Gastrocnemius medialis (tissue), 4 donors: ENCODE measurements at regions not wholly inside any gene's neighbourhood (a gene's known extent, or its start where the extent isn't known, plus 50 kb on each side); places are given as distances from the start of the nearest gene placed in this dataset.

Experiments
- ATAC-seq, 2 donors: fragments of 150-250 bp; one replicate each; pipeline ENCODE4 v1.9.1; 2016
- DNase-seq, 2 donors: peaks; one replicate each; pipeline ENCODE4 v3.0.0-alpha.2; 2019
- H3K27ac ChIP-seq, 4 donors: fragments of 200-600 bp; sonication (generic); 1 replicate in 1 of 4; 2 replicates in 3 of 4; pipeline ENCODE4 v1.5.1; 2016 to 2018; ENCODE audit warnings: mild to moderate bottlenecking in 2 of 4, moderate library complexity in 1 of 4
- H3K27me3 ChIP-seq, 3 donors: fragments of 200-600 bp; sonication (generic) in 2 of 3; 1 replicate in 1 of 3; 2 replicates in 2 of 3; pipeline versions ENCODE4 v1.5.1 to v1.6.0; 2016 to 2019; ENCODE audit warnings: mild to moderate bottlenecking in 1 of 3, moderate library complexity in 1 of 3
- H3K36me3 ChIP-seq, 2 donors: fragments of 200-600 bp; sonication (generic) in 1 of 2; one replicate each; pipeline ENCODE4 v1.5.1; 2017 to 2018
- H3K4me1 ChIP-seq, 2 donors: fragments of 200-600 bp; sonication (generic) in 1 of 2; one replicate each; pipeline ENCODE4 v1.5.1; 2016 to 2017; ENCODE audit warnings: mild to moderate bottlenecking in 2 of 2
- H3K4me3 ChIP-seq, 4 donors: fragments of 200-600 bp; sonication (generic) in 3 of 4; 1 replicate in 1 of 4; 2 replicates in 3 of 4; pipeline ENCODE4 v1.5.1; 2016 to 2019; ENCODE audit warnings: mild to moderate bottlenecking in 2 of 4
- H3K9me3 ChIP-seq, 3 donors: fragments of 200-600 bp; sonication (generic) in 2 of 3; 1 replicate in 1 of 3; 2 replicates in 2 of 3; pipeline ENCODE4 v1.5.1; 2016 to 2019
- CTCF ChIP-seq, 5 experiments: fragments of 450-650 bp in 3 of 5; fragments of 200-600 bp in 2 of 5; sonication (generic) in 2 of 5; IDR thresholded peaks in 4 of 5; conservative IDR thresholded peaks in 1 of 5; 1 replicate in 4 of 5; 2 replicates in 1 of 5; pipeline ENCODE4 v1.5.1; 2016 to 2019; ENCODE audit warnings: antibody characterized with exemption in 5 of 5, mild to moderate bottlenecking in 3 of 5, moderate library complexity in 3 of 5
- POLR2A ChIP-seq, 2 donors: fragments of 450-650 bp; IDR thresholded peaks; one replicate each; pipeline ENCODE4 v1.6.1; 2017; ENCODE audit warnings: antibody characterized with exemption in 2 of 2, mild to moderate bottlenecking in 2 of 2, moderate library complexity in 2 of 2
- in situ Hi-C, 4 donors: fragments of 200-750 bp; cut with MboI; loops; one replicate each; pipeline versions ENCODE4 v1.15.0 to v1.8.0; 2017; ENCODE audit warnings: low sequenced_read_pairs in 4 of 4
- intact Hi-C: fragments of 100-400 bp; cut with DNase I; formaldehyde crosslinking; loops from one replicate; pipeline ENCODE4 v1.15.1; 2023; ENCODE audit warnings: low total_unique reads

DNA sequence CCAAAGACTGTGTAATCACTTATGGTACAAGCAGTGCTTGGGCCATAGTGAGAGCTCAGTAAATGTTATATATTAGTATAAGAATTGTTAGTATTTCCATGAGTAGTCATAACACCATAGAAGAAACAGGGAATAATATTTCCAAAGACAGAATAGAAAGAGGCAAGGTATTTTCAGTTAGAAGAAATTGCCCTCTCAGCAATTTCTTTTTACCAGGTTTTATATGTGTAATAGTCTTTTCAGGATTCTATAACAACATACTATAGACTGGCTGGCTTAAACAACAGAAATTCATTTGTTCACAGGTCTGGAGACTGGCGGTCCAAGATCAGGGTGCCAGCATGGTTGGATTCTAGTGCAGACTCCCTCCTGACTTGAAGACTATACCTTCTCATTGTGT is 485.7 kb downstream of the FOXO1 start:
- Histone ChIP-seq H3K4me1 (peaks cover 0 to 3% of the 10 kb centered on the region in 2 donors), H3K4me3 (no peak overlapping the region), H3K36me3 (no peaks in the 10 kb centered on the region), H3K9me3 (no peaks in the 10 kb centered on the region), H3K27me3 (no peaks in the 10 kb centered on the region), H3K27ac (no peak overlapping the region)
- DNase-seq (no peak), ATAC-seq (no peak)
- TF ChIP-seq POLR2A (IDR thresholded peaks at IDR 0.05) (no peak), CTCF (IDR thresholded peaks at IDR 0.05 in 4 of 5, conservative IDR thresholded peaks at IDR 0.05 in 1 of 5) (no peak)
- in situ Hi-C loops (no loop called here), intact Hi-C loops (no loop called here)

DNA sequence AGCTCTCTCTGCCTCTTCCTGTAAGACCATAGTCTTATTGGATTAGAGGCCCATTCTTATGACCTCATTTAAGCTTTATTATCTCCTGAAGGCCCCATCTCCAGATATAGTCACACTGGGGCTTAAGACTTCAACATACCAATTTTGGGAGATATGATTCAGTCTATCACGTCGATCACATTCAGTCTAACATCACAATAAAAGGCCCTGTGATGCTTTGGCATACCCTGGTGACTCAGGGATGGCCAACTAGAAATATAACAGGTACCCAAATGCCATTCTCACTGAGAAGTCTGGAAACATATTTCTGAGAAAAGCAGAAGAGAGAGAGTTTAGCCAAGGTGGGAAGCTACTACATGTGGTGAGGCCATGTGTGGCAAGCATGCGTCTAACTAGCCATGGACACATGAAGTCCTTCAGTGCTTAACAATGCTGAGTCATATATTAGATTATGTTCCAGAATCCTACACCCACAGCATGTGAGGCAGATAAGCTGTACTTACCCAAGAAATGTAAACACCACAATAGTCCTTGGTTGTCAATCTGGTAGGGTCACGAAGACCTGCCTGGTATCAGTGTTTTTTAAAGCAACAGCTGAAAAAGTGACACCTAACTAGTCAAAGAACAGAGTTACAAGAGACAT is 485.1 kb downstream of the FOXO1 start:
- peak; percentile 61 to 82 for ATAC-seq
- TF ChIP-seq POLR2A (IDR thresholded peaks at IDR 0.05) (no peak), CTCF (IDR thresholded peaks at IDR 0.05 in 4 of 5, conservative IDR thresholded peaks at IDR 0.05 in 1 of 5) (no peak)
- DNase-seq = no peak
- Histone ChIP-seq H3K27me3 (no peaks in the 10 kb centered on the region), H3K4me1 (peaks cover 0 to 3% of the 10 kb centered on the region in 2 donors), H3K27ac (no peak overlapping the region), H3K36me3 (no peaks in the 10 kb centered on the region), H3K4me3 (no peak overlapping the region), H3K9me3 (no peaks in the 10 kb centered on the region)
- intact Hi-C loops = no loop called here
- in situ Hi-C loops = no loop called here

DNA sequence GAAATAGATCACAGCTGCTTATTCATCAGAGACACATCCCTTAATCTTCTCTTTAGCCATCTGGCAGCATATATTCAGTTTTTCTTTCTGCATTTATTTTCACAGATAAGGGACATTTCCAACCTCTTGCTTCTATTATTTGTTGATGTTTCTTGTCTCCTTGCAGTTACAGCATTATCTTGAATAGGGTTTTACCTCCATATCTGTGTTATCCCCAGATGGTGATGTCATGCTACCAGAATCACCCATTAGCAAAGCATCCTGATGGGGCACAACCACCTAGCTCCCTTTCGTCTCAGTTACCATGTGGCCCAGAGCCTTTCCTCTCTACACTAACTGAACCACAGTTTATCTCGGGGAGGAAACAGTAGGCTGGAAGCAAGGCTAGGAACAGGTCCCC is 483.9 kb downstream of the FOXO1 start:
- Histone ChIP-seq H3K36me3 (no peaks in the 10 kb centered on the region), H3K4me3 (no peak overlapping the region), H3K4me1 (peaks cover 0 to 3% of the 10 kb centered on the region in 2 donors), H3K27ac (no peak overlapping the region), H3K9me3 (no peaks in the 10 kb centered on the region), H3K27me3 (no peaks in the 10 kb centered on the region)
- no peak for DNase-seq
- intact Hi-C loops (no loop called here), in situ Hi-C loops (no loop called here)
- TF ChIP-seq POLR2A (IDR thresholded peaks at IDR 0.05) (no peak), CTCF (IDR thresholded peaks at IDR 0.05 in 4 of 5, conservative IDR thresholded peaks at IDR 0.05 in 1 of 5) (no peak)
- ATAC-seq = no peak

- intact Hi-C loops (no loop called here), in situ Hi-C loops (no loop called here)
- no peaks in the 10 kb centered on the region for H3K9me3 ChIP-seq
- no peak overlapping the region for H3K4me3 ChIP-seq
- TF ChIP-seq CTCF (IDR thresholded peaks at IDR 0.05 in 4 of 5, conservative IDR thresholded peaks at IDR 0.05 in 1 of 5) (no peak), POLR2A (IDR thresholded peaks at IDR 0.05) (no peak)
- H3K36me3 ChIP-seq = no peaks in the 10 kb centered on the region
- H3K27me3 ChIP-seq = no peaks in the 10 kb centered on the region
- peaks cover 2 to 3% of the 10 kb centered on the region in 2 donors for H3K4me1 ChIP-seq
- no peak for ATAC-seq
- H3K27ac ChIP-seq = no peak overlapping the region
- no peak for DNase-seq
Measured at GRCh38 chr13:40185414-40185813, 481.0 kb downstream of the FOXO1 start.

DNA sequence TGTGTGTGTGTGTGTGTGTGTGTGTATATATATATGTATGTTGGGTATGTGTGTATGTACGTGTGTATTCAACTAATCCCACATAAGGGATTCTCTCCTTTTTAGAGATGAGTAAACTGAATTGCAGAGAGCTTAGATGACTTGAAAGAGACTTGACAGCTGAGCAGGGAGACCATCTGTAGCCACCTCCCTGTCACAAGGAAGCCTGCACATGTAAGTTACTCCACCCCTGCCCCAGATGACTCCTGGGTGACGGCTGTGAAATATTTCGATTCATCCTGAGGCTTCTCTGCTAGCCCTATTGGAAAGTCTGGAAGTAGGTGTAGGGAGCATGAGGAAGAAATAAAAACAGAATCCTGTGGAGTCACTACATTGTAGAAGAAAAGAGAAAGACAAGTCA is 480.4 kb downstream of the FOXO1 start:
- in situ Hi-C loops = no loop called here
- no peaks in the 10 kb centered on the region for H3K27me3 ChIP-seq
- no peak overlapping the region for H3K4me3 ChIP-seq
- no peak for TF ChIP-seq CTCF (IDR thresholded peaks at IDR 0.05 in 4 of 5, conservative IDR thresholded peaks at IDR 0.05 in 1 of 5)
- TF ChIP-seq POLR2A (IDR thresholded peaks at IDR 0.05) = no peak
- ATAC-seq (no peak), DNase-seq (no peak)
- H3K4me1 ChIP-seq = peaks cover 8 to 10% of the 10 kb centered on the region in 2 donors
- H3K36me3 ChIP-seq = no peaks in the 10 kb centered on the region
- H3K27ac ChIP-seq = no peak overlapping the region
- H3K9me3 ChIP-seq = no peaks in the 10 kb centered on the region
- intact Hi-C loops = no loop called here
